ENCODE measurements at regions not wholly inside any gene's neighbourhood (a gene's known extent, or its start where the extent isn't known, plus 50 kb on each side); places are given as distances from the start of the nearest gene placed in this dataset.

GRCh38 chr6:139832493-139833305, 458.3 kb upstream of the CITED2 start:
- no peak for ATAC-seq
- DNase-seq (ENCODE audit: low spot score) = no peak

- no peak for DNase-seq (ENCODE audit: low spot score)
- no peak for ATAC-seq
Measured at GRCh38 chr6:139829576-139829975, 455.1 kb upstream of the CITED2 start.

- DNase-seq (ENCODE audit: low spot score) = no peak
- no peak for ATAC-seq
Measured at GRCh38 chr6:139828751-139829519, 454.5 kb upstream of the CITED2 start.

GRCh38 chr6:139825935-139826374, 451.5 kb upstream of the CITED2 start:
- DNase-seq (ENCODE audit: low spot score) = no peak
- ATAC-seq = no peak

DNA sequence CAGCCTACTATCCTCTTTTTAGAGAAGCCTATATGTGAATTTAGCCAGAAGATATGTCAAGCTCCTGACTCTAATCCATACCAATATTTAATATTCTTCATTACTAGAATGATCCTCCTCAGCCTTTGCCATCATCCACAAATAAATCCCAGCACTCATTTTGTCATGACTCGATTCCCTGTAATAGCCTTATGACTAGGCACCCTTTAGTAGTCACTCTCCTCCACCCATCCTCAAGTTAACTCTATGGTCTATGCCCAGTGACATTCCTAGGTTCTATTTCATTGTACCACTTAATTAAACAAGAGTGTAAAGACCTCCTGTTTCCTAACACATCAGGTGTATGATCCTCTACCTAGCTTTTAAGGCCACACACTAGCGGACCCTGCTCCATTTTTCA, 450.4 kb upstream of the CITED2 start:
- DNase-seq (ENCODE audit: low spot score) (no peak), ATAC-seq (no peak)

DNA sequence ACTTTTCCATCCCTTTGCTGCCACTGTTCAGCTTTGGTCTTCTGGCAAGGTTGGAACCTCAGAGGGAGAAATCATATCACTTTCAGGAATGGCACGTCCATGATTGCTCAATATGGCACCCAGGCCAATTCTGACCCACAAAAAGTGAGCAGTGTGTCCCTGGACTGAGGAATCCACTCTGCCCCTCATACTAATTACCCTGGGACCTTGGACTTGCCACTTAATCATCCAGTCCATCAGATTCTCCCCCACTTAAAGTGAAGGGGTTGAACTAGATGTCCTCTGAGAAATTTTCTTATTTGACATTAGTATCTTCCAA, 449.3 kb upstream of the CITED2 start:
- ATAC-seq = no peak
- no peak for DNase-seq (ENCODE audit: low spot score)

DNA sequence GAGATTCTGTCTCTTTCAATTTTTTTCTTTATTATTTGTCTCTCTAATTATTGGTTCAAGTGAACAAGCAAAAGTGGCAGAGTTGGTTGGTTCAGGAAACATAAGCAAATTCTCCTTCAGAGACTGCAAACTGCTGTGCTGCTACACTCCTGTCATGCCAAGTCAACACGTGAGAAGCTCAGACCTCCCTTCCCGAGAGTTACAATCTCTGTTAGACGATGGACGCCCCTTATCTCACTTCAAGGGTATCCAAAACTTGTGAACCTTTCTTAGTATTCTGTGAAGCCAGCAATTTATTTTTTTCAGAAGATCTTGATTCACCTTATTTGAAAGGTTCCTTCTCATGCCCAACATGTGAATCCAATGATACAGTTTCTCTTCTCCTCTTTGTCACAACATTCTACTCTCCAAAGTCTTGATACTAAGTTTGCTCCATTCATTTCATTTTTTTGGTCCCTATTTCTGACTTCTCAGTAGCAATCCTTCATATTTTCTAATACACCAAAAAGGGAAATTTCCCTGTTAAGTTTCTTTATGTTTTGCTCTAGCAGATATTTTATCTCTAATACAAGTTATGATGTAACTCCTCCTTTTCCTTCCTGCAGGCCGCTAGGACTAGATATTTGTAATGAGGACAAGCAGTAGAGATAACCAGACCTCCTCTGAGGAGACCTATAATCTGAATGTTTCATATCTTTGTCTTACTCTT, 448.8 kb upstream of the CITED2 start:
- ATAC-seq (no peak), DNase-seq (ENCODE audit: low spot score) (no peak)

DNA sequence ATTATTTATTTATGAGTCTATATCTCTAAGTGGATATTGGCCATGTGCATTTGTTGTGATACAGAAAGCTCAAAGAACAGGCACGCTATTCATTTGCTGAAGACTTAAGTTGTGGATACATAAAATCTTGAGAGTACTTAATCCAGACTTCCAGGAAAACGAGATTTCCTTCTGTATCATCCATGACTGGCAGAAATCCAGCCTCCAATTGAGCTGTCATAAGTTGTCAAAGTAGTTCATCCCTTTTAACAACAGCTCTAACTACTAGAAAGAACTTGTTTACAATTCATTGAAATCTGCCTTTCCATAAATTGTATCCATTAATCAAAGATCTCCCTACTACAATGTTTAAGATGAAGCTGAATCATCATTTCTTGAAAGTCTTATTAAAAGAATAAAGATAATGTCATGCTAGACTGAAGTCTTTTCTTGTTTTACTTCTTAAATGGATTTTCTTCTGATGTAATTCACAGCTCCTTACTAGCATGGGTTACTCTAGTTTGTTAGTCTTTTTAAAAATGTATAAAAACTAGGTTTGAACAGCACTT, 447.3 kb upstream of the CITED2 start:
- ATAC-seq = no peak
- no peak for DNase-seq (ENCODE audit: low spot score)

GRCh38 chr6:139820210-139820609, 445.8 kb upstream of the CITED2 start:
- DNase-seq (ENCODE audit: low spot score) = no peak
- ATAC-seq = no peak

- DNase-seq (ENCODE audit: low spot score) (no peak), ATAC-seq (no peak)
Measured at GRCh38 chr6:139819776-139820175, 445.3 kb upstream of the CITED2 start.

DNA sequence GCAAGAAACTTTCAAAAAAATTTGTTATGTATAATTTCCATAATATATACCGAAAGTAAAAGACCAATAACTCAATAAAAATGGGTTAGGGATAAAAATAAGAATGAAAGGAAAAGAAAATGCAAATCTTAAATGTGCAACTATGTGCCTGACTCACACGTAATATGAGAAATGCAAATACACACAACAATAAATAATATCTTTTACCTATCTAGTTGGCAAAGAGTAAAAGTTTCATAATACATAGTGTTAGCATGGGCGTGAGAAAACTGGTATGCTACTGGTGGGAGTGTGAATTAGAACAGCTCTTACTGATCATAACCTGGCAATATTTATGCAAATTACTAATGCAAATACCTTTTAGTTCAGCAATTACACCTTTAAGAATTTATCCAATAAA, 438.5 kb upstream of the CITED2 start:
- no peak for ATAC-seq
- DNase-seq (ENCODE audit: low spot score) = no peak

GRCh38 chr6:139801571-139802321, 427.3 kb upstream of the CITED2 start:
- DNase-seq (ENCODE audit: low spot score) (no peak), ATAC-seq (no peak)

- ATAC-seq (no peak), DNase-seq (ENCODE audit: low spot score) (no peak)
Measured at GRCh38 chr6:139800837-139801236, 426.4 kb upstream of the CITED2 start.

- no peak for ATAC-seq
- no peak for DNase-seq (ENCODE audit: low spot score)
Measured at GRCh38 chr6:139790527-139790926, 416.1 kb upstream of the CITED2 start.

DNA sequence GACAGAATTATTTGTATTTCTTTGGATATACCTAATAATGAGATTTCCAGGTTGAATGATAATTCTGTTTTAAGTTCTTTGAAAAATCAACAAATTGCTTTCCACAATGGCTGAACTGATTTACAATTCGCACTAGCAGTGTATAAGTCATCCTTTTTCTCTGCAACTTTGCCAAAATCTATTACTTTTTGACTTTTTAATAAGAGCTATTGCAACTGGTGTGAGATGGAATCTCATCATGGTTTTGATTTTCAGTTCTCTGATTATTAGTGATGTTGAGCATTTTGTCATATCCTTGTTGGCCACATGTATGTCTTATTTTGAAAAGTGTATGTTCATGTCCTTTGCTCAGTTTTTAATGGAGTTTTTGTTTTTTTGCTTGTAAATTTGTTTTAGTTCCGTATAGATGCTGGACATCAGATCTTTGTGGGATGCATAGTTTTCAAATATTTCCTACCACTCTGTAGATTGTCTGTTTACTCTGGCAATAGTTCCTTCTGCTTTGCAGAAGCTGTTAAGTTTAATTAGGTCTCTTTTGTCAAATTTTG, 409.8 kb upstream of the CITED2 start:
- DNase-seq (ENCODE audit: low spot score) (no peak), ATAC-seq (no peak)

DNA sequence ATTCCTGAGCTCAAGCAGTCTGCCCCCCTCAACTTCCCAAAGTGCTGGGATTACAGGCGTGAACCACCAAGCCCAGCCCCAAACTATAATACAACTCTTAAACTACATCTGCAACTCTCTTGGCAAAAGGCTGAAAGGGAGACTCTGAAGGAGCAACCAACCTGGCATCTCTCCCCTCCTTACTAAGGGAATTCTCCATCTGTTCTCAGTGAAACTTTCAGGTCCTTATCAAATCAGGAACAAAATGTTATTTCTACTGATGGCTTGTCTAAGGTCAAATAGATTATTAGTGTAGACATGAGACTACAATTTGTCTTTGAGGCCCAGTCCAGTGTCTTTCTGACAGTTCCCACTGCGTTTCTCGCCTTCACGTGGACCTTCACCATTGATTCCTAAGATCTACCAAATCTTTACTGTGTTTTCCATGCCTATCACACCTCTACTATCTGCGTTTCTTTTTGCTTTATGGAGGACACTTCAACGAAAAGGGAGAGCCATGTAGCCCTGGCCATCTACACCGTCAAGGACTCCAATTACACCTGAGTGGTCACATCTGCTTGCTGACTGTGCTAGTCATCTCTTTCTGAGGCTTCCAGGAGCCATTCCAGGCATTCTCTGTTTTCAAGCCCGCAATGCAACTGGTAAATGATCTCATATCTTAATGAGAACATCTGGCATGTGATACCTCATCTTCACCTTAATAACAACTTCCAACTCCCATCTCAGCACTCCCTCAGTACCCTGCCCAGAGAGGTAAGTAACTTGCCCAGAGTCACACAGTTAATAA, 405.7 kb upstream of the CITED2 start:
- no peak for DNase-seq (ENCODE audit: low spot score)
- no peak for ATAC-seq

DNA sequence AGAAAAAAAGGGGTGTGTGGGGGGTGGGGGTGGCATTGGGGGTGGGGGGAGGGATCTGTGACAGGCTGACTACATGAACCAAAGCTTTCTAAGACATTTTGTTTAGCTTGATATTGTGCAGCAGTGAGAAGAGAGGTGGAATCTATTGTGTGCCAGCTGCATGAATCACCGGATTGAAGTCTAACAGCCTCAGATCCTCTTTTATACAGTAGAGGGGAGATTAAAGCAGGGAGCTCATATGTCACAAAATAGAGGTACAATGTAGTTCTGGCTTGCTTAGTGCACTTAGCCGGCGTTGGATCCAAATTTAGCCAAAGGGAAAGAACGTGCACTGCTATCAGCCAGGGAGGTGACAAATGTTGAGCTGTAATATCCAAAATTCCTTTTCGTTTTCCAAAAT, 404.2 kb upstream of the CITED2 start:
- ATAC-seq (no peak), DNase-seq (ENCODE audit: low spot score) (no peak)

GRCh38 chr6:139778106-139778505, 403.7 kb upstream of the CITED2 start:
- no peak for DNase-seq (ENCODE audit: low spot score)
- no peak for ATAC-seq

DNA sequence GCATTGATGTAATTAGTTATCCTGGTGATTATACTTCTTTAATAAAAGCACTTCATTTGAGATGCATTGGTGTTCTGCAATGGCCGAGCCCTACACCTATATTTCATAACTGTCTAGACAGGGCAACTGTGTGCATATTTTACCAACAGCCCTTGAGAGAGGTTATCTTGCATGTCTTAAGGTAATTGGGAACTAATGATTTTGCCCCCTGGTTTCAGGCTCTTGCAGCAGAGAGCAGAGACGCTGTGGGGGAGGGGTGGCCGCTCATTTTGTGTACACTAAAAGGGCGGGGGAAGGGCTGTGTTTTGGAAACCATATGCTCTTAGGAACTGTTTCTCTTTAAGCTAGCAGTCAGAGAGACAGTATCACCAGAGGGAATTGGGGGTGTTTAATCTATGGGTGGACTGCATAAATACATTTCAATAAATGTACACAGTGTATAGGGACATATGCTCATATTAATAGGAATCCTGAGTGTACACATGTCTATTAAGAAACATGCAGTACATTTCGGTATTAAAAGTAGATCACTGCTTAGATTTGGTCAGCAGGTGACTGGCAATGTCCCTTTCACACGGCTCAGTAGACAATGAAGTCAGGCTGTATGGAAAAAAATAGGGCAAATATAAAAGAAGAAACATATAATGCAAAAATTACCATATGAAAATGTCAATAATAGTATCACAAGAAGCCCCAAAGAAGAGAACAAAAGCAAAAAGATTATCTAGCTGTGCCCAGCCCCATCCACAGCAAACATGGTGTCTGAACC, 402.9 kb upstream of the CITED2 start:
- no peak for DNase-seq (ENCODE audit: low spot score)
- no peak for ATAC-seq

Data from left lobe of liver (tissue), 2 donors.